Hepatocyte (in vitro differentiated cells): ENCODE measurements at regions not wholly inside any gene's neighbourhood (a gene's known extent, or its start where the extent isn't known, plus 50 kb on each side); places are given as distances from the start of the nearest gene placed in this dataset.
"Not testable (repeated sequence)": the region's sequence is repeated elsewhere in the genome, so short reads cannot be mapped to it uniquely, and the experiment has no call there.

Experiments
- DNase-seq: peaks from one replicate; pipeline ENCODE4 v3.0.0-alpha.2; 2016; ENCODE audit warnings: low spot score
- H2AFZ ChIP-seq: fragments of 200-600 bp; sonication (generic); 2 replicates; pipeline ENCODE4 v1.6.0; 2016; ENCODE audit warnings: antibody characterized with exemption, mild to moderate bottlenecking
- H3K27ac ChIP-seq: fragments of 200-600 bp; sonication (generic); 2 replicates; pipeline ENCODE4 v1.5.1; 2016; ENCODE audit warnings: mild to moderate bottlenecking
- H3K27me3 ChIP-seq: fragments of 200-600 bp; sonication (generic); 2 replicates; pipeline ENCODE4 v1.6.1; 2016
- H3K36me3 ChIP-seq: fragments of 200-600 bp; sonication (generic); replicated peaks from 2 replicates; pipeline ENCODE4 v1.5.1; 2016; ENCODE audit warnings: low read depth; ENCODE audit not compliant: insufficient read depth
- H3K4me1 ChIP-seq: fragments of 200-600 bp; sonication (generic); 2 replicates; pipeline ENCODE4 v1.5.1; 2016; ENCODE audit warnings: mild to moderate bottlenecking, moderate library complexity; ENCODE audit not compliant: insufficient read depth
- H3K4me2 ChIP-seq: fragments of 200-600 bp; sonication (generic); 2 replicates; pipeline ENCODE4 v1.6.0; 2016
- H3K4me3 ChIP-seq: fragments of 200-600 bp; sonication (generic); 2 replicates; pipeline ENCODE4 v1.5.1; 2016; ENCODE audit warnings: mild to moderate bottlenecking
- H3K79me2 ChIP-seq: fragments of 200-600 bp; sonication (generic); 2 replicates; pipeline ENCODE4 v1.6.0; 2017; ENCODE audit warnings: mild to moderate bottlenecking
- H3K9me2 ChIP-seq: fragments of 200-600 bp; sonication (generic); replicated peaks from 2 replicates; pipeline ENCODE4 v1.6.0; 2017; ENCODE audit warnings: mild to moderate bottlenecking; ENCODE audit not compliant: insufficient read depth
- H3K9me3 ChIP-seq: fragments of 200-600 bp; sonication (generic); 2 replicates; pipeline ENCODE4 v1.5.1; 2016; ENCODE audit warnings: low read depth, mild to moderate bottlenecking
- H4K20me1 ChIP-seq: fragments of 200-600 bp; sonication (generic); 2 replicates; pipeline ENCODE4 v1.6.0; 2016; ENCODE audit warnings: mild to moderate bottlenecking; ENCODE audit not compliant: insufficient read depth, poor library complexity, severe bottlenecking
- EZH2 ChIP-seq: fragments of 200-600 bp; sonication (generic); IDR thresholded peaks from 2 replicates; pipeline ENCODE4 v1.6.1; 2016; ENCODE audit warnings: antibody characterized with exemption, mild to moderate bottlenecking, borderline replicate concordance
- EZH2phosphoT487 ChIP-seq: fragments of 200-600 bp; sonication (generic); IDR thresholded peaks from one replicate; pipeline ENCODE4 v1.6.1; 2018; ENCODE audit warnings: antibody characterized with exemption, mild to moderate bottlenecking, low read depth, moderate library complexity; ENCODE audit not compliant: unreplicated experiment, severe bottlenecking
- WGBS: methylation state at CpG from one replicate; pipeline ENCODE4 v1.1.6; 2016; ENCODE audit warnings: low lambda C conversion rate; ENCODE audit errors: missing lambda C conversion rate; 5-methylcytosine and 5-hydroxymethylcytosine counted together
- TF ChIP-seq, protein P1 (sequence below): fragments of 200-600 bp; sonication (generic); IDR thresholded peaks from 2 replicates; pipeline ENCODE4 v1.5.1; 2016; ENCODE audit warnings: antibody characterized with exemption, mild to moderate bottlenecking; ENCODE audit not compliant: poor library complexity

DNA sequence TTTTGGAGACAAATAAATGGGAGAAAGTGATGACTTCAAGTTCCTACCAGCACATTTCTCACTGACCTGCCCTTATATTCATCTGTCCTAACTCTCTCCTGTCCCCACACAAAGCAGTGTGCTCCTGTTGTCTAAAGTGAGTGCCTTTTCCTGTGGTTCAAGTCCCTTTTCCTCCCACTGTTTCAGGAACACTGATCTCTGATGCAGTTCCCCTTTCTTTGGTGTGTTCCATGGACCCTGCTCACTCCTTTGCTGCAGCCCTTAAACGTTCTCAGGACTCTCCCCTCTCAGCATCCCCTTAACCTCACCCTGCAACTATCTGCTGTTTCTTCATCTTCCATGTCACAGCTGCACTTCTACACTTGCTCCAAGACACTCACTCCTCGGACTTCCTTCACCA lies 195.8 kb upstream of the ETV3 start:
- Histone ChIP-seq H2AFZ (no peak overlapping the region), H3K9me2 (no peaks in the 10 kb centered on the region), H3K9me3 (no peaks in the 10 kb centered on the region), H3K36me3 (no peaks in the 10 kb centered on the region), H3K4me1 (no peaks in the 10 kb centered on the region), H3K27me3 (no peaks in the 10 kb centered on the region), H3K27ac (no peak overlapping the region), H4K20me1 (no peaks in the 10 kb centered on the region), H3K4me2 (no peak overlapping the region), H3K79me2 (no peaks in the 10 kb centered on the region), H3K4me3 (no peak overlapping the region)
- WGBS: 74% methylated on average over 2 of the region's 2 CpGs
- no peak for TF ChIP-seq EZH2
- TF ChIP-seq, protein P1, sequence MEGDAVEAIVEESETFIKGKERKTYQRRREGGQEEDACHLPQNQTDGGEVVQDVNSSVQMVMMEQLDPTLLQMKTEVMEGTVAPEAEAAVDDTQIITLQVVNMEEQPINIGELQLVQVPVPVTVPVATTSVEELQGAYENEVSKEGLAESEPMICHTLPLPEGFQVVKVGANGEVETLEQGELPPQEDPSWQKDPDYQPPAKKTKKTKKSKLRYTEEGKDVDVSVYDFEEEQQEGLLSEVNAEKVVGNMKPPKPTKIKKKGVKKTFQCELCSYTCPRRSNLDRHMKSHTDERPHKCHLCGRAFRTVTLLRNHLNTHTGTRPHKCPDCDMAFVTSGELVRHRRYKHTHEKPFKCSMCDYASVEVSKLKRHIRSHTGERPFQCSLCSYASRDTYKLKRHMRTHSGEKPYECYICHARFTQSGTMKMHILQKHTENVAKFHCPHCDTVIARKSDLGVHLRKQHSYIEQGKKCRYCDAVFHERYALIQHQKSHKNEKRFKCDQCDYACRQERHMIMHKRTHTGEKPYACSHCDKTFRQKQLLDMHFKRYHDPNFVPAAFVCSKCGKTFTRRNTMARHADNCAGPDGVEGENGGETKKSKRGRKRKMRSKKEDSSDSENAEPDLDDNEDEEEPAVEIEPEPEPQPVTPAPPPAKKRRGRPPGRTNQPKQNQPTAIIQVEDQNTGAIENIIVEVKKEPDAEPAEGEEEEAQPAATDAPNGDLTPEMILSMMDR: no peak
- TF ChIP-seq EZH2phosphoT487: no peak
- DNase-seq: no peak

DNA sequence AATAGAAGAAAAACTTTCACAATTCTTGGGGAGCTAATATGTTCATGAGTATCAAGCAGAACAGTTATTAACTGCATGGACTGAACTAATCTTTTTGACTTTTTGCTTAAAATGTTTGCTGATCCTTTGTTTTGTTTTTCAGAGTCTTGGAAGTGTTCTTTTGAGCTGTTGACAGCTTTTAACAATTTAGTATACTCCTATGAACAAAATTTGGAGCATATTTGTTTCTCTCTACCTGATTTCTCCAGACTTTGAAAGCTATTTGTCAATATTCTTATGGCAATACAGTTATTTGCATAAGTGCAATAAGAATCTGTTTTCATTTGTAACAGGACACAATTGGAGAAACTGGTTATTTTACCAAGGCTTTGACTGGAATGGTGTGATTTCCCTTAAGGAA lies 192.0 kb upstream of the ETV3 start:
- H3K79me2 ChIP-seq: not testable (repeated sequence)

DNA sequence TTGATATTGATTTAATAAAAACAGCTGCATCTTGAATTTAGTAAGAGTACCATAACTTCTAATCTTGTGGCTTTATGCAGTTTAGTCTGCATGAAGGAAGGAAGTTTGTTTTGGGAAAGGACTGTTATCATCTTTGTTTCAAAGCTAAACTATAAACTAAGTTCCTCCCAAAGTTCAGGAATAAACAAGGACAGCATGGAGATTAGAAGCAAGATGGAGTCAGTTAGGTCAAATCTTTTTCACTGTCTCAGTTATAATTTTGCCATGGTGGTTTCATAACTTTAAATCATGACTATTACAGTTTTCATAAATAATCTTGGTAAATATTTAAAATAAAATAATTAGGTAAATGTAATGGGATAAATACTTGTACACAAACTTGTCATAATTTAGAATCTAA lies 189.9 kb upstream of the ETV3 start:
- H3K9me3 ChIP-seq, H3K27ac ChIP-seq, H3K4me1 ChIP-seq, H3K36me3 ChIP-seq, H3K27me3 ChIP-seq, H3K9me2 ChIP-seq, DNase-seq, H2AFZ ChIP-seq, H3K79me2 ChIP-seq, H3K4me3 ChIP-seq, H4K20me1 ChIP-seq, H3K4me2 ChIP-seq: not testable (repeated sequence)

More for the DNA sequence above, 192.0 kb upstream of the ETV3 start:
- H3K36me3 ChIP-seq, H3K27ac ChIP-seq, H3K9me3 ChIP-seq, H4K20me1 ChIP-seq, H3K4me2 ChIP-seq, H3K4me3 ChIP-seq, H3K4me1 ChIP-seq, H3K9me2 ChIP-seq, H2AFZ ChIP-seq, H3K27me3 ChIP-seq, DNase-seq: not testable (repeated sequence)

GRCh38 chr1:157326173-157326859 lies 188.1 kb upstream of the ETV3 start:
- Histone ChIP-seq H3K27ac (no peak overlapping the region), H2AFZ (no peak overlapping the region), H3K36me3 (no peaks in the 10 kb centered on the region), H3K9me2 (no peaks in the 10 kb centered on the region), H4K20me1 (no peaks in the 10 kb centered on the region), H3K9me3 (no peaks in the 10 kb centered on the region), H3K4me2 (no peak overlapping the region), H3K27me3 (no peaks in the 10 kb centered on the region), H3K4me1 (no peaks in the 10 kb centered on the region), H3K4me3 (no peak overlapping the region), H3K79me2 (no peaks in the 10 kb centered on the region)
- no peak for TF ChIP-seq EZH2
- TF ChIP-seq, protein P1: no peak
- no peak for TF ChIP-seq EZH2phosphoT487
- no peak for DNase-seq
- WGBS: 81% methylated on average over 7 of the region's 7 CpGs

- Histone ChIP-seq H3K79me2 (no peaks in the 10 kb centered on the region), H3K9me3 (no peaks in the 10 kb centered on the region), H4K20me1 (no peaks in the 10 kb centered on the region), H3K27ac (no peak overlapping the region), H3K4me2 (no peak overlapping the region), H2AFZ (no peak overlapping the region), H3K9me2 (no peaks in the 10 kb centered on the region), H3K4me1 (no peaks in the 10 kb centered on the region), H3K27me3 (no peaks in the 10 kb centered on the region), H3K36me3 (no peaks in the 10 kb centered on the region), H3K4me3 (no peak overlapping the region)
- TF ChIP-seq, protein P1: no peak
- TF ChIP-seq EZH2: no peak
- no peak for TF ChIP-seq EZH2phosphoT487
- DNase-seq: no peak
- 13% methylated on average over 1 of the region's 1 CpG for whole genome bisulfite sequencing
Observed at GRCh38 chr1:157325220-157325619, 187.0 kb upstream of the ETV3 start.

DNA sequence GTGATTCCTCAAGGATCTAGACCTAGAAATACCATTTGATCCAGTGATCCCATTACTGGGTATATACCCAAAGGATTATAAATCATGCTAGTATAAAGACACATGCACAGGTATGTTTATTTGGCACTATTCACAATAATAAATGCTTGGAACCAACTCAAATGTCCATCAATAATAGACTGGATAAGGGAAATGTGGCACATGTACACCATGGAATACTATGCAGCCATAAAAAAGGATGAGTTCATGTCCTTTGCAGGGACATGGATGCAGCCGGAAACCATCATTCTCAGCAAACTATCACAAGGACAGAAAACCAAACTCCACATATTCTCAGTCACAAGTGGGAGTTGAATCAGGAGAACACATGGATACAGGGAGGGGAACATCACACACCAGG lies 183.8 kb upstream of the ETV3 start:
- H3K27ac ChIP-seq, DNase-seq: not testable (repeated sequence)
- 96% methylated on average over 1 of the region's 1 CpG for WGBS

More for the DNA sequence above, 183.8 kb upstream of the ETV3 start:
- not testable (repeated sequence) for H3K79me2 ChIP-seq, H3K36me3 ChIP-seq, H3K4me3 ChIP-seq, H3K27me3 ChIP-seq, H4K20me1 ChIP-seq, H3K4me1 ChIP-seq, H2AFZ ChIP-seq, H3K4me2 ChIP-seq, H3K9me2 ChIP-seq, H3K9me3 ChIP-seq
